ENCODE measurements at regions not wholly inside any gene's neighbourhood (a gene's known extent, or its start where the extent isn't known, plus 50 kb on each side); places are given as distances from the start of the nearest gene placed in this dataset.

DNA sequence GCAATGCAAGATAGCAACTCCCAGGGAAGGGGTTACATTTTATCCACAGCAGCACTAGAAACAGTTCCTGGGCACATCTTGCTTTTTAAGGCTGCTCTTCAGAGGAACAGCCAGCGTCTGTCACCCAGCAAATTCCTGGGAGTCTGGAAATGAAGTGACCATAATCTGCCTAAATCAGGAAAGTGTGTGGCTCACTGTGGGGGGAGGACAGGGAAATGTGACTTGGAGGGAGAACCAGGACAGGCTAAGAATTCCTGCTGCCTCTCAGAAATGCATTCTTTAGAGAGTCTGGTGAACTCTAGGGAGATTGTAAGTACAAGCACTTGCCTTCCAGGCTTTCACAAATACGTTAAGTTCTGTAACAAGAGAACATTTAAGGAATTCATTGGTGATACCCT, 364.3 kb upstream of the SPHKAP start:
- ATAC-seq, result peak; percentile 70
- TF ChIP-seq, protein P1, sequence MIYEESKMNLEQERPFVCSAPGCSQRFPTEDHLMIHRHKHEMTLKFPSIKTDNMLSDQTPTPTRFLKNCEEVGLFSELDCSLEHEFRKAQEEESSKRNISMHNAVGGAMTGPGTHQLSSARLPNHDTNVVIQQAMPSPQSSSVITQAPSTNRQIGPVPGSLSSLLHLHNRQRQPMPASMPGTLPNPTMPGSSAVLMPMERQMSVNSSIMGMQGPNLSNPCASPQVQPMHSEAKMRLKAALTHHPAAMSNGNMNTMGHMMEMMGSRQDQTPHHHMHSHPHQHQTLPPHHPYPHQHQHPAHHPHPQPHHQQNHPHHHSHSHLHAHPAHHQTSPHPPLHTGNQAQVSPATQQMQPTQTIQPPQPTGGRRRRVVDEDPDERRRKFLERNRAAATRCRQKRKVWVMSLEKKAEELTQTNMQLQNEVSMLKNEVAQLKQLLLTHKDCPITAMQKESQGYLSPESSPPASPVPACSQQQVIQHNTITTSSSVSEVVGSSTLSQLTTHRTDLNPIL (CRISPR knock-in tag; IDR thresholded peaks at IDR 0.05; ENCODE audit: low read depth), result no peak
- TF ChIP-seq PPARA (CRISPR knock-in tag; IDR thresholded peaks at IDR 0.05; ENCODE audit: borderline replicate concordance) (no peak), POU6F1 (CRISPR knock-in tag; IDR thresholded peaks at IDR 0.05; ENCODE audit: borderline replicate concordance, low read depth) (no peak), OSR1 (CRISPR knock-in tag; IDR thresholded peaks at IDR 0.05) (no peak), SNAI2 (CRISPR knock-in tag; IDR thresholded peaks at IDR 0.05) (no peak), ZNF565 (CRISPR knock-in tag; conservative IDR thresholded peaks at IDR 0.05; ENCODE audit: low read depth) (no peak), TOX (CRISPR knock-in tag; IDR thresholded peaks at IDR 0.05; ENCODE audit: borderline replicate concordance) (no peak)

DNA sequence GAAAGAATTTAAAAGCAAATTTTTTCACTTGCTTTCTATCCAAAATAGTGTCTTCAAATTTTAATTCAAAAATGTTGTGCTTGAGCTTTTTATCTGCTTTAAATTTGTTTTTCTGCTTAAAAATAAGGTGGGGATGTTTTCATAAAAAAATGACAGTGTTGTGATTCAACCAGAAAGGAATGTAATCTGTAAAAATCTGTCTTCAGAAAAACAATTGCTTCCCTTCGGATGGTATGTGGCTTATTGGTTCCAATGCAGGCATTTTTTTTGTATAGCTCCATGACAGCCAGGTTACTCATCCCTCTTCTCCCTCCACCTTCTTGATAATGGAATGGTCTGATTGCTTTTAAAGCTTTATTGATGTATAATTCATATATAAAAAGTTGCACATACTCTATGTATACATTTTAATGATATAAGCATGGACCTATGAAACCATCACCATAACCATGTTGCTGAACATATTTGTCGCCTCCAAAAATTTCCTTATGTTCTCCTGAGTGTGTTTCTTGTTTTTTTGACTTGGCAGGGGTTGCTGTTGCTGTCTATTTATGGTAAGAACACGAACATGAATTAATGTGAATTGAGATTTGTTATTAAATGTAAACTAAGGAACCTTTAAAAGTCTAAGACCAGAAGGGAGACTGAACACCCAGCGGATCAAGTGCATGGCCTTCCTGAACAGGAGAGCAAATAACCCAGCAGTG, 363.7 kb upstream of the SPHKAP start:
- no peak for TF ChIP-seq ZNF8 (CRISPR knock-in tag; IDR thresholded peaks at IDR 0.05)
- peak; percentile 53; the same call in 1 of the 2 replicates for TF ChIP-seq ISL1 (CRISPR knock-in tag; IDR thresholded peaks at IDR 0.05)
- ATAC-seq, result peak; percentile 84

DNA sequence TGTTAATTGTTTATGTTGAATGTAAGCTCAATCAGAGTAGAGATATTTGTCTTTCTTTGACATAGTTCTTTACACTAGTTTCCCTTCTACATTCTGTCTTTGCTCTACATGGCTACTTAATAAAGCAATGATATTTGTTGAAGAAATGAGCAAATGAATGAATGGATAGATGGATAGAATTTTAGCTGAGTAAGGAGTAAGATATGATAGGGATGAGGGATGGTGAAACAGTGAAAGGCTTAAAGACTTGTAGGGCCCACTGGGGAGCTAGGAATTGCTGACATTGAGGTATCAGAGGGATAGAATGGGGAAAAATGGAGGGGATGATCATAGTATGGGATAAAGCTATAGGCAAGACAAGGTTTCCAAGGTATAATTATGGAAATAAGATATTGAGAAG, 361.6 kb upstream of the SPHKAP start:
- TF ChIP-seq PPARA (CRISPR knock-in tag; IDR thresholded peaks at IDR 0.05; ENCODE audit: borderline replicate concordance), result no peak
- TF ChIP-seq, protein P1 (CRISPR knock-in tag; IDR thresholded peaks at IDR 0.05; ENCODE audit: low read depth), result no peak
- TF ChIP-seq ZNF70 (CRISPR knock-in tag; IDR thresholded peaks at IDR 0.05), result no peak
- no peak for TF ChIP-seq ZFP3 (CRISPR knock-in tag; IDR thresholded peaks at IDR 0.05)
- TF ChIP-seq OSR1 (CRISPR knock-in tag; IDR thresholded peaks at IDR 0.05), result no peak
- no peak for TF ChIP-seq ZNF565 (CRISPR knock-in tag; conservative IDR thresholded peaks at IDR 0.05; ENCODE audit: low read depth)
- TF ChIP-seq ISL1 (CRISPR knock-in tag; IDR thresholded peaks at IDR 0.05), result no peak
- TF ChIP-seq ZC3H10 (CRISPR knock-in tag; IDR thresholded peaks at IDR 0.05), result no peak
- no peak for TF ChIP-seq RARB (CRISPR knock-in tag; IDR thresholded peaks at IDR 0.05)
- no peak for TF ChIP-seq ZFP30 (CRISPR knock-in tag; IDR thresholded peaks at IDR 0.05)
- TF ChIP-seq BACH2 (CRISPR knock-in tag; IDR thresholded peaks at IDR 0.05; ENCODE audit: borderline replicate concordance), result no peak
- TF ChIP-seq PATZ1 (CRISPR knock-in tag; IDR thresholded peaks at IDR 0.05; ENCODE audit: borderline replicate concordance), result no peak
- TF ChIP-seq POU6F1 (CRISPR knock-in tag; IDR thresholded peaks at IDR 0.05; ENCODE audit: borderline replicate concordance, low read depth), result no peak
- TF ChIP-seq TSHZ2 (CRISPR knock-in tag; IDR thresholded peaks at IDR 0.05), result no peak
- no peak for ATAC-seq

Measured in SK-N-SH treated with all-trans-retinoic acid at 6 μM for 48 hours (cell line).